ENCODE measurements at regions not wholly inside any gene's neighbourhood (a gene's known extent, or its start where the extent isn't known, plus 50 kb on each side); places are given as distances from the start of the nearest gene placed in this dataset.

GRCh38 chr14:99050309-99050708, 221.7 kb downstream of the BCL11B start:
- Histone ChIP-seq H3K9me1 (replicated peaks; ENCODE audit: control insufficient read depth, extremely low read depth, insufficient read depth, low read length) (no peaks in the 10 kb centered on the region), H3K4me1 (ENCODE audit: control insufficient read depth, extremely low read depth, insufficient read depth, low read length) (no peaks in the 10 kb centered on the region), H4K20me1 (replicated peaks; ENCODE audit: control insufficient read depth, extremely low read depth, insufficient read depth, low read length) (no peaks in the 10 kb centered on the region), H3K9me3 (replicated peaks; ENCODE audit: control insufficient read depth, insufficient read depth, low read length) (peaks cover 7% of the 10 kb centered on the region), H3K27ac (ENCODE audit: insufficient read depth, low read depth, low read length) (no peak overlapping the region), H3K36me3 (ENCODE audit: control insufficient read depth in 2 of 2, extremely low read depth in 1 of 2, insufficient read depth in 2 of 2, low read length in 2 of 2) (no peaks in the 10 kb centered on the region), H3K9ac (replicated peaks; ENCODE audit: extremely low read depth, insufficient read depth, low read length) (no peak overlapping the region), H3K4me3 (replicated peaks in 1 of 3; ENCODE audit: insufficient read depth in 1 of 3, low read depth in 1 of 3, low read length in 3 of 3) (no peak overlapping the region), H3K4me2 (ENCODE audit: insufficient read depth, low read length) (no peak overlapping the region), H3K27me3 (ENCODE audit: control insufficient read depth in 2 of 2, insufficient read depth in 2 of 2, low read length in 2 of 2) (no peaks in the 10 kb centered on the region), H2AFZ (ENCODE audit: low read depth, low read length) (no peak overlapping the region), H3K79me2 (ENCODE audit: control insufficient read depth, insufficient read depth, low read length) (no peaks in the 10 kb centered on the region)
- CTCF ChIA-PET, result interaction anchor here (0.9 kb wide), 1 partner anchor 394 kb away, joined by 3 read pairs; no protein-coding TSS in a partner anchor
- no peak for FAIRE-seq
- DNase-seq (ENCODE audit: low read depth, low spot score), result no peak
- BruUV-seq (replicated peaks), result no TSS peak
- TF ChIP-seq FOS (IDR thresholded peaks at IDR 0.05; ENCODE audit: borderline replicate concordance, insufficient read depth, low read length), result no peak
- no peak for TF ChIP-seq CTCF (IDR thresholded peaks at IDR 0.05; ENCODE audit: extremely low read depth in 1 of 2, insufficient read depth in 1 of 2, low read depth in 1 of 2, low read length in 2 of 2)
- TF ChIP-seq MAX (IDR thresholded peaks at IDR 0.05; ENCODE audit: insufficient read depth, insufficient read length), result no peak
- TF ChIP-seq POLR2AphosphoS5 (IDR thresholded peaks at IDR 0.05; ENCODE audit: insufficient read depth, low read depth, low read length), result no peak
- TF ChIP-seq GATA2 (IDR thresholded peaks at IDR 0.05; ENCODE audit: insufficient read depth, insufficient read length, low read depth, low read length), result no peak
- TF ChIP-seq MYC (IDR thresholded peaks at IDR 0.05; ENCODE audit: low read depth, low read length), result no peak
- TF ChIP-seq POLR2A (IDR thresholded peaks at IDR 0.05; ENCODE audit: low read depth, low read length), result no peak
- no peak for TF ChIP-seq JUN (IDR thresholded peaks at IDR 0.05; ENCODE audit: borderline replicate concordance, insufficient read depth, insufficient read length, low read depth)
- no peak for TF ChIP-seq EZH2 (IDR thresholded peaks at IDR 0.05; ENCODE audit: borderline replicate concordance, low read depth, low read length, severe bottlenecking)
- dilution Hi-C loops (cut with MboI; ENCODE audit: extremely low pct_ligation_motif_present, low sequenced_read_pairs) (no loop called here), intact Hi-C loops (cut with micrococcal nuclease) (loop anchor here (5.0 kb wide), 1 partner anchor 1493 kb away; no protein-coding TSS in a partner anchor)
- POLR2A ChIA-PET, result no interaction called here
